Loucy (cell line): ENCODE measurements at regions not wholly inside any gene's neighbourhood (a gene's known extent, or its start where the extent isn't known, plus 50 kb on each side); places are given as distances from the start of the nearest gene placed in this dataset.

Experiments used
- H2AFZ ChIP-seq: fragments of 200-600 bp; sonication (generic); 2 replicates; pipeline ENCODE4 v1.6.0; 2016; ENCODE audit warnings: antibody characterized with exemption, mild to moderate bottlenecking, low read length, moderate library complexity
- H3F3A ChIP-seq: fragments of 200-600 bp; 2 replicates; pipeline ENCODE4 v1.6.0; 2016; ENCODE audit warnings: antibody characterized with exemption, low read depth, mild to moderate bottlenecking
- H3K27me3 ChIP-seq: fragments of 200-600 bp; sonication (generic); 2 replicates; pipeline ENCODE4 v1.6.1; 2014; ENCODE audit warnings: low read length, mild to moderate bottlenecking; ENCODE audit not compliant: insufficient read depth, poor library complexity, severe bottlenecking
- H3K36me3 ChIP-seq: fragments of 200-600 bp; sonication (generic); 2 replicates; pipeline ENCODE4 v1.6.1; 2016; ENCODE audit warnings: low read length; ENCODE audit not compliant: insufficient read depth
- H3K4me1 ChIP-seq: fragments of 200-600 bp; sonication (generic); 2 replicates; pipeline ENCODE4 v1.5.1; 2014; ENCODE audit warnings: low read length, mild to moderate bottlenecking; ENCODE audit not compliant: insufficient read depth, poor library complexity, severe bottlenecking
- H3K4me2 ChIP-seq: fragments of 200-600 bp; sonication (generic); 2 replicates; pipeline ENCODE4 v1.6.0; 2014; ENCODE audit warnings: antibody characterized with exemption, low read length, low read depth, mild to moderate bottlenecking; ENCODE audit not compliant: poor library complexity, severe bottlenecking
- H3K4me3 ChIP-seq: fragments of 200-600 bp; sonication (generic); 2 replicates; pipeline ENCODE4 v1.5.1; 2014; ENCODE audit warnings: low read length, mild to moderate bottlenecking, mixed read lengths; ENCODE audit not compliant: poor library complexity, severe bottlenecking
- H3K79me2 ChIP-seq: fragments of 200-600 bp; sonication (generic); 2 replicates; pipeline ENCODE4 v1.6.1; 2014; ENCODE audit warnings: low read length; ENCODE audit not compliant: insufficient read depth
- H3K9ac ChIP-seq: fragments of 200-600 bp; sonication (generic); 2 replicates; pipeline ENCODE4 v1.6.0; 2014; ENCODE audit warnings: mild to moderate bottlenecking, low read depth, low read length, moderate library complexity; ENCODE audit not compliant: poor library complexity, severe bottlenecking
- H3K9me2 ChIP-seq: fragments of 200-600 bp; sonication (generic); replicated peaks from 2 replicates; pipeline ENCODE4 v1.6.1; 2016; ENCODE audit warnings: low read depth, low read length, mixed read lengths
- H3K9me3 ChIP-seq: fragments of 200-600 bp; sonication (generic); 2 replicates; pipeline ENCODE4 v1.6.1; 2014; ENCODE audit warnings: mild to moderate bottlenecking, antibody characterized with exemption, low read length, low read depth; ENCODE audit not compliant: insufficient read depth
- H4K20me1 ChIP-seq: fragments of 200-600 bp; sonication (generic); 2 replicates; pipeline ENCODE4 v1.6.0; 2014; ENCODE audit warnings: antibody characterized with exemption, low read length, mild to moderate bottlenecking; ENCODE audit not compliant: insufficient read depth, poor library complexity, severe bottlenecking
- EZH2phosphoT487 ChIP-seq: fragments of 200-600 bp; IDR thresholded peaks from 2 replicates; pipeline ENCODE4 v1.6.1; 2018; ENCODE audit warnings: antibody characterized with exemption, mild to moderate bottlenecking, moderate library complexity, borderline replicate concordance
- TF ChIP-seq, protein P1 (sequence below): fragments of 200-600 bp; sonication (generic); conservative IDR thresholded peaks from 2 replicates; pipeline ENCODE4 v1.5.1; 2014; ENCODE audit warnings: mild to moderate bottlenecking, antibody characterized with exemption, low read length

DNA sequence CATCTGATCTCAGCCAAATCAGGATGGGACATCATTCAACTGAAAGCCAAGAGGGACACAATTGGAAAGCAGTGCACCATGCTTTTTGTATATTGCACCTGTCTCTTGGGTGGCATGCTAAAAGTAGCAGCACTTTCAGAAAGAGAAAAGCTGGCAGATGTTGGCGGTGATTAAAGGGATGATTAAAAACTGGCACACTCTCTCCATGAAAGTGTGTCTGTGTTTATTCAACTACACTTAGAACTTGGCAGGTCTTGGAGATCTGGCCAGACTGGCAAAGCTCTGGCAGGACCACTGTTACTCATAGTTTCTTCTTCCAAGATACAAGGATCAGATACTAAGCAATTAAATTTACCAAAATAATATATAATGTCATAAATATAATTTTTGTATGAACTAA lies 112.9 kb upstream of the ELAVL2 start:
- Histone ChIP-seq H3K4me2 (no peak overlapping the region), H3K9me3 (no peaks in the 10 kb centered on the region), H3K4me1 (no peaks in the 10 kb centered on the region), H3F3A (no peaks in the 10 kb centered on the region), H4K20me1 (no peaks in the 10 kb centered on the region), H3K27me3 (no peaks in the 10 kb centered on the region), H3K36me3 (no peaks in the 10 kb centered on the region), H2AFZ (no peak overlapping the region), H3K9ac (no peak overlapping the region), H3K79me2 (no peaks in the 10 kb centered on the region), H3K9me2 (no peaks in the 10 kb centered on the region), H3K4me3 (no peak overlapping the region)
- TF ChIP-seq EZH2phosphoT487 = no peak
- TF ChIP-seq, protein P1, sequence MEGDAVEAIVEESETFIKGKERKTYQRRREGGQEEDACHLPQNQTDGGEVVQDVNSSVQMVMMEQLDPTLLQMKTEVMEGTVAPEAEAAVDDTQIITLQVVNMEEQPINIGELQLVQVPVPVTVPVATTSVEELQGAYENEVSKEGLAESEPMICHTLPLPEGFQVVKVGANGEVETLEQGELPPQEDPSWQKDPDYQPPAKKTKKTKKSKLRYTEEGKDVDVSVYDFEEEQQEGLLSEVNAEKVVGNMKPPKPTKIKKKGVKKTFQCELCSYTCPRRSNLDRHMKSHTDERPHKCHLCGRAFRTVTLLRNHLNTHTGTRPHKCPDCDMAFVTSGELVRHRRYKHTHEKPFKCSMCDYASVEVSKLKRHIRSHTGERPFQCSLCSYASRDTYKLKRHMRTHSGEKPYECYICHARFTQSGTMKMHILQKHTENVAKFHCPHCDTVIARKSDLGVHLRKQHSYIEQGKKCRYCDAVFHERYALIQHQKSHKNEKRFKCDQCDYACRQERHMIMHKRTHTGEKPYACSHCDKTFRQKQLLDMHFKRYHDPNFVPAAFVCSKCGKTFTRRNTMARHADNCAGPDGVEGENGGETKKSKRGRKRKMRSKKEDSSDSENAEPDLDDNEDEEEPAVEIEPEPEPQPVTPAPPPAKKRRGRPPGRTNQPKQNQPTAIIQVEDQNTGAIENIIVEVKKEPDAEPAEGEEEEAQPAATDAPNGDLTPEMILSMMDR = no peak

DNA sequence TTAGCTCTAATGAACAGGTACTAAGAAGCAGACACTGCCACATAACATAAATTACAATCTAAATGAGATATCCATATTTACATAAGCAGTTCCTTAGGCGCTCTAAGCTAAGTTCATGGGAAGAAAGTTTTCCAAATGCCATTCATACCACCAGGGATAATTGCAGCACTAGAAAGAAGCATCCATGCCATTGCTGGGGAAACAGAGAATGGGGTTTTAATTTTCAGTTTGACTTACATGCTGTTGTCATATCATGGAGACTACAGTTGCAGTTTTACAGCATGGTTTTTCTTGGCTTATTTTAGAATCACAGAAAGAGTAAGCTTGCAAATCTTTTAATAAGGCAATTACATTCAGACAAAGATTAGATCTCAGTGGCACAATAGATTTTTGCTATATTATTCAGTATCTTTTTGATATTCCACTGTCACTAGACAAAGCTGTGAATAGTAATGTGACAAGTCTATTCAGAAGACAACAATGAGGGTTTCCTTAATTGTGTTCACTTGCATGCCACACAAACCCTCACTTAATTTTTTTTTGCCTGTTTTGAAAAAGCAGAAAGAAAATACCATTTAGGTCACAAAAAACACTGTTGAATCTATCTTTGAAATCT lies 108.4 kb upstream of the ELAVL2 start:
- Histone ChIP-seq H3K79me2 (no peaks in the 10 kb centered on the region), H3K9ac (no peak overlapping the region), H3K4me1 (no peaks in the 10 kb centered on the region), H3K4me3 (no peak overlapping the region), H3K4me2 (no peak overlapping the region), H2AFZ (no peak overlapping the region), H3F3A (no peaks in the 10 kb centered on the region), H3K9me3 (no peaks in the 10 kb centered on the region), H3K27me3 (no peaks in the 10 kb centered on the region), H3K36me3 (no peaks in the 10 kb centered on the region), H3K9me2 (no peaks in the 10 kb centered on the region), H4K20me1 (no peaks in the 10 kb centered on the region)
- TF ChIP-seq, protein P1 = no peak
- TF ChIP-seq EZH2phosphoT487 = no peak

DNA sequence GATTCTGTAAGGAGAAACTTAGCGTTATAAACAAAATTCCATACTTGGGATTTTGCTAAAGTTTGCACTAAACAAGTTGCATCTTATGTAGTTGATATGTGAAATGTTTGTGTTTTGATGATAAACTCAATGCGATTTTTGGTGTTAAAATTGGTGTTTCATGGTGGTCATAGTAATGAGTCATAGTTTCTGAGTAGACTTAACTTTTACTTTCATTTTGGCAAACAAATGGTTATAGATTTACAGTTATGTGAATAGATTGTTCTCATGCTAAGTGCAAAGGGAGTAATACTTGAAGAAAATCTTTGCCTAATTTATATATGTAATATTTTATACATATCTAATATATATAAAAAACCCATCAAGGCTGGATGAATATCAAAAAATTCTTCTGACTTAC lies 107.3 kb upstream of the ELAVL2 start:
- no peak overlapping the region for H2AFZ ChIP-seq
- H3K79me2 ChIP-seq = no peaks in the 10 kb centered on the region
- H3K9me2 ChIP-seq = no peaks in the 10 kb centered on the region
- no peaks in the 10 kb centered on the region for H3F3A ChIP-seq
- no peaks in the 10 kb centered on the region for H3K4me1 ChIP-seq
- no peak overlapping the region for H3K9ac ChIP-seq
- no peaks in the 10 kb centered on the region for H4K20me1 ChIP-seq
- TF ChIP-seq, protein P1 = no peak
- TF ChIP-seq EZH2phosphoT487 = no peak
- no peaks in the 10 kb centered on the region for H3K36me3 ChIP-seq
- no peak overlapping the region for H3K4me2 ChIP-seq
- no peak overlapping the region for H3K4me3 ChIP-seq
- no peaks in the 10 kb centered on the region for H3K9me3 ChIP-seq
- H3K27me3 ChIP-seq = no peaks in the 10 kb centered on the region
